ENCODE measurements at regions not wholly inside any gene's neighbourhood (a gene's known extent, or its start where the extent isn't known, plus 50 kb on each side); places are given as distances from the start of the nearest gene placed in this dataset.

GRCh38 chr5:103347716-103348423 lies 89.3 kb downstream of the MACIR start:
- TF ChIP-seq CEBPB (IDR thresholded peaks at IDR 0.05; ENCODE audit: low read depth, low read length) (no peak), CTCF (IDR thresholded peaks at IDR 0.05; ENCODE audit: control extremely low read depth in 1 of 3, insufficient read depth in 1 of 3, low read depth in 1 of 3, low read length in 3 of 3) (no peak), JUND (IDR thresholded peaks at IDR 0.05; ENCODE audit: low read length) (no peak), POLR2A (IDR thresholded peaks at IDR 0.05; ENCODE audit: control extremely low read depth in 1 of 2, low read depth in 2 of 2, low read length in 2 of 2) (no peak), EP300 (IDR thresholded peaks at IDR 0.05; ENCODE audit: borderline replicate concordance in 1 of 2, low read depth in 2 of 2, low read length in 2 of 2) (no peak), MAFK (IDR thresholded peaks at IDR 0.05; ENCODE audit: low read depth, low read length) (no peak), BACH1 (IDR thresholded peaks at IDR 0.05; ENCODE audit: low read length) (no peak), PHF8 (conservative IDR thresholded peaks at IDR 0.05; ENCODE audit: low read depth, low read length) (no peak), POLR2AphosphoS5 (IDR thresholded peaks at IDR 0.05; ENCODE audit: low read depth, low read length) (no peak), SUZ12 (IDR thresholded peaks at IDR 0.05; ENCODE audit: low read length) (no peak), BRCA1 (IDR thresholded peaks at IDR 0.05; ENCODE audit: low read depth, low read length) (no peak), CBX5 (IDR thresholded peaks at IDR 0.05; ENCODE audit: low read depth, low read length) (no peak)
